Hypothalamus (tissue), 51 donors: ENCODE measurements at regions not wholly inside any gene's neighbourhood (a gene's known extent, or its start where the extent isn't known, plus 50 kb on each side); places are given as distances from the start of the nearest gene placed in this dataset.
"Not testable (repeated sequence)": the region's sequence is repeated elsewhere in the genome, so short reads cannot be mapped to it uniquely, and the experiment has no call there.

ENCODE experiments used
- DNase-seq, 51 donors: peaks; one replicate each; lab custom pipeline; 2025; lab: John Stamatoyannopoulos, UW

GRCh38 chr5:101783241-101784013 lies 512.7 kb downstream of the SLCO4C1 start:
- DNase-seq = no peak

- DNase-seq = no peak
These were observed 513.6 kb downstream of the SLCO4C1 start for GRCh38 chr5:101782352-101783103.

DNA sequence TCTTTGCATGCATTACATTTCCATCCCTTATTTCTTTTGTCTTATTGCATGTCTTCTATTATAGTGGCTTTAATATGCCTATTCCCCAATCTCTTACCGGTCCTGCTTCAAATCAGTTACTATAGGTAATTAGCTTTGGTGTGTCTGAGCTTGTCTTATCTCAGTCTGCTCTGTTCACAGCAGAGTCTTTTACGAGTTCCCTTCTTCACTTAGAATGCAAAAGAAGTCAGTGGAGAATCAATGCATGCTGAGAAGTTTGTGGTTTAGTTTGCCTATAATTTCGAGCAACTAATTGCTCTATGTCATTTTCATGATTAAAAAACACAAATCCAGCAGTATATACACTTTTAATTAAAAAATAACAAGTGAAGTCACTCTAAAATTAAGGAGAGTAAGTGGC lies 545.0 kb downstream of the SLCO4C1 start:
- DNase-seq = no peak

- not testable (repeated sequence) for DNase-seq
These were observed 553.1 kb downstream of the SLCO4C1 start for GRCh38 chr5:101743000-101743399.

DNA sequence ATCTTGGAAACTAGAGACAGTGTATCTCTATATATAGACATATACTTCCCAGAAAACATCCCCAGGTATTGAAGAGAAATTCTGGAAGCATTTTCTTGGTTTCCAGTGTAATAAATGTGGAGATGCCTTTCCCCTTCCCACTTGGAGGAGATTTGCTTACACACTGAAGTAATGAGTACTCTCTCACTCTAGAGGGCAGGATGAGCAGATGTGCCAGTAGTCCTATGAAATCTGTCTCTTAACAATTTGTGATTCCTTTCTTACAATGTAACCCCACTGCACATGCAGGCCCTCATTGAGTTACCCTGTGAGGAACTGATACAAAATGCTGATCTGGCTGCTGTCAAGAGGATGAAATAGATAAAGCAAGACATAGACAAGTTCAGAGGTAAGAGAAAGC lies 567.2 kb downstream of the SLCO4C1 start:
- no peak for DNase-seq

GRCh38 chr5:101721543-101721942 lies 574.5 kb downstream of the SLCO4C1 start:
- DNase-seq = no peak

DNA sequence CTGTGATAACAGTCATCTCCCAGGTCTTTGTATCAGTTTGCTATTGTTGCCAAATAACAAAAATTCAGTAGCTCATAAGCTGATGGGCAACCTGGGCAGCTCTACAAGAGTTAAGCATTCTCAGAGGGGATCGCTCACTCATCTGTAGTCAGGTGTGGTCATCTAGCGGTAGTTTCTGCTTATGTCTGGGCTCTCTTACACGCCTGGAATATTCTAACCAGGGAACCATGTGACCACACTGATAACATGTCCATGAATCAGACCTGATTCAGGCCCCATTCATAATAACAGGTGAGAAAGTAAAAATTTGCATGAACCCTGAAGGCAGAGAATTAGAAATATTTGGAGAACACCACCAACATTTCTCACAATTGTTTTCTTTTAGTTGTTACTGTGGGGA lies 576.1 kb downstream of the SLCO4C1 start:
- no peak for DNase-seq

DNA sequence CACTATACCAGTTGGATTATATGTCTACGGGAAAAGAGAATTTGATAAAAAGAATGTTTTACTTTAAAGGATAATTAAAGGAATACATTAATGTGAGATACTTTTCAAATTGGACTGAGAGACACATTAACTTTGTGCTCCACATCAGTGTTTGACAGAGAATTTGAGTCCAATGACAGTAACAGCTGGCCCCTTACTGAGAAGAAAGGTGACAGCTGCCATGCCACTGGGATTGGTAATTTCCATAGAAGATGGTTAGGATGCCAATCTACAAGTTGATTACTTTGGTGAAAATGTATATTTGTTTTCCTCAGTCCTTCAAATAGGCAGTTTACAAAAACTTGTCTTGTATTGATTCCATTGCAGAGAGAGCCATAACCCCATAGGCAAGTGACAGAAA lies 578.4 kb downstream of the SLCO4C1 start:
- DNase-seq = no peak

DNA sequence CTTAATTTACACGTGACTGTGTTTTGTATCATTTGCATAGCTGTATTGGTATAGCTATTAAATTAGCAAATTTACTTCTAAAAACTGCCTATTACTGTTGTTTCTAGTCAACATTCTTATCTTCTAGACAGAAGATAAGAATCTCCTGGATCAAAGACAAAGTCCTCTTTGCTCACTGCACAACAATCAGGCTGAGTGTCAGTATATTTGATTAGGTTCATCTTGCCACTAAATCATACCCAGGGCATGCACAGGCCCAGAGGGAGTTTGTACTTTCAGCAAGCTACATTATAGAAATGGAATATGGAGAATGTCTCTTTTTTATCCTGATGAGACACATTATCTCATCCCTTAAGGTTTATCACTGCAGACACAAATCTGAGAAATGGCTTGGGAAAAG lies 579.1 kb downstream of the SLCO4C1 start:
- DNase-seq = no peak

GRCh38 chr5:101715790-101716189 lies 580.3 kb downstream of the SLCO4C1 start:
- not testable (repeated sequence) for DNase-seq

DNA sequence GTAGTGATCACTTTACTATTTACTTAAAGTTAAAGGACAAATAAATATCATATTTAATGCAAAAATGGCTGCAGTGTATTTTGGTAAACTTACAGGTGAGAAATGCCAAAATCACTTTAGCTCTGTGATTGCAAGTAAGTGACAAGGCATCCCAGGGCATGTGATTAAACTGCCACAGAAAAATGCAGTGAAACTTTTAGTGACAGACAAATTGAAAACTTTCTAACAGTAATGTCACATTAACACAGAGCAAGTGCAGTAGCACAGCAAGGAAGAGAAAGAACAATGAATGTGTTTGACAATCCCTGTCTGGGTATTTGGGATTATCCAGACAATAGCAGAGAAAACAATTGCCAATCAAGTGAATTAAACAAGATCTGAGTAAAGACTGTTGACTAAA lies 606.8 kb downstream of the SLCO4C1 start:
- no peak for DNase-seq

GRCh38 chr5:101688156-101688555 lies 607.9 kb downstream of the SLCO4C1 start:
- DNase-seq = no peak

GRCh38 chr5:101687349-101687985 lies 608.6 kb downstream of the SLCO4C1 start:
- no peak for DNase-seq

GRCh38 chr5:101686536-101687157 lies 609.4 kb downstream of the SLCO4C1 start:
- DNase-seq = no peak

DNA sequence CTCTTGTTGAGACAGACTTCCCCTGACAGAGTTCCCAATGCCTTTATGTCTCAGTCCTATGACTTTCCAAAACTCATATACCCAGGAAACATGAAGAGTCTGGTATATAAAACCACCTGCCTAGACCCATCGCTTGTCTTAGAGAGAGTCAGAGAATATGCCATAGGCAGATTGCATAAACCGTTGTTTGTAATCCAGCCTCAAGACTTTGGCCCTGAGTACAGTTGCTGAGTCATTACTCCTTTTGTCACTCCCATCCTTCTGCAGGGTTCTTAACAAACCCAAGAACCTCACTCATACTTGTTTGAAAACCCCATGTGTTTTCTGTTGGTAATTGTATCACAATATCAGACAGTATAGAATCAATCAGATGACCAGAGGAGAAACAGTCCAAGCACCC lies 616.3 kb downstream of the SLCO4C1 start:
- no peak for DNase-seq

DNA sequence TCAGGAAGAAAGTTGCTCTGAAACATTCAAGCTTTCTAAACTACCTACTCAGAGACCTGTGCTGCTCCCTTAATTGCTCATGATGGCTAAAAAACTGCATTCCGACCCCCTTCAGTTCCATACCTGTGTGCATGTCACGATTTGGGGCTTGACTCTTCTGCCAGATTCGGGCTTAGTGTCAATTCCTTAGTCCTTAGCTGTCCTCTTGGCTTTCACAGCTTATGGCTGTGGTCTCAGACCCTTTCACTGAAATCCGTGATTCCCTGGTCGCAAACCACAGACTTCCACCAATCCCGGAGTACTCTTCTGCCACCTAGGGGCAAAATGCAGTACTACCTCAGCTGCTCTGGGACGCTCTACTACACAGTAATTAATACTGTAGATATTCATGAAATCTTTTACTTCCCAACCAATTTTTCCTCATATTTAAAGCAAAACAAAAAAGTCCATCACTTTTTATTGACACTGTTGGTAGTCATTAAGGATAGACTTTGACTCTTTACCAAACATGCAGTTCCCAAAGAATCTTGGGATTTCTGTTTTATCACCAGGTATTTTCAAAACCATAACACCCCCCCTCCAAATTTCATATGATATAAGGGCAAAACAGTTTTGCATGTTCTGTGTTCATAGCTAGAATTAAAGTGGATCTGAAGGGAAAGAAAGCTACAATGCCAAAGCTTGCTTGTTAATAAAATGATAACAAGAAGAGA lies 617.4 kb downstream of the SLCO4C1 start:
- peak in 36 of 51 donors; percentile 1 to 64 (median 13) for DNase-seq

- no peak for DNase-seq
These were observed 618.1 kb downstream of the SLCO4C1 start for GRCh38 chr5:101677961-101678360.

GRCh38 chr5:101676646-101677045 lies 619.4 kb downstream of the SLCO4C1 start:
- no peak for DNase-seq

DNA sequence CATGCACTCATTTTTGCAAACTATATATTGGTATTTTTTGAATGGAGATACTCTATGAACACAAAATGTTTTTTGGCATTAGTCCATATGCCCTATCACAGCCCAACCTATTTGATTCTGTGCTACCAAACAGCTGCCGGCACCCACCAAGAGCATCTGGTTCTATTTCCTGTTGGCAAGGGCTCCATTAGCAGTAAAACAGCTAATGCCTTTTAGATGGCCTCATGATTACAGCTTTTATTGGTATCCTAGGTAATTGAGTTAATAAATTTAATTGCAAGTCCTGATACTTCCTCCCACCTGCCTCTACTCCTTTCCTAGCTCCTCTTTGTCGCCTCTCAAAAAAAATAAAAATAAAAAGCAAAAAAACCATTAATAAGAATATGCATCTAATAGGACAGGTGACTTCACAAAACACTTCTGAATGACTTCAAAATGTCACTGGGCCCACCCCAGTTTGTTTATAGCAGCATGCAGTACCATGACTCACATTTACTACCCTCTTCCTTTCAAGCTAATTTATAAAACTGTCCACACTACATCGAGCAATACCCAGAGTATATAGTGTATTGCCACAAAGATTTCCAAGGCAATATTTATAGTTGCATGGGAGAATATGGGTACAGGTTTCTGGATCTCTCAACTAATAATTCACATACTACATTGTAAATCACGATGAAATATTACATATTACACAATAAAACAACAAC lies 620.4 kb downstream of the SLCO4C1 start:
- DNase-seq = no peak

- no peak for DNase-seq
These were observed 623.0 kb downstream of the SLCO4C1 start for GRCh38 chr5:101673120-101673519.
